Hepatocyte (in vitro differentiated cells): ENCODE measurements at regions not wholly inside any gene's neighbourhood (a gene's known extent, or its start where the extent isn't known, plus 50 kb on each side); places are given as distances from the start of the nearest gene placed in this dataset.

ENCODE experiments used
- CTCF ChIP-seq: fragments of 200-600 bp; sonication (generic); IDR thresholded peaks from 2 replicates; pipeline ENCODE4 v1.5.1; 2016; ENCODE audit warnings: antibody characterized with exemption, mild to moderate bottlenecking; ENCODE audit not compliant: poor library complexity
- EZH2 ChIP-seq: fragments of 200-600 bp; sonication (generic); IDR thresholded peaks from 2 replicates; pipeline ENCODE4 v1.6.1; 2016; ENCODE audit warnings: antibody characterized with exemption, mild to moderate bottlenecking, borderline replicate concordance

GRCh38 chr1:29455781-29456180, 219.5 kb downstream of the PTPRU start:
- TF ChIP-seq CTCF (no peak), EZH2 (no peak)
